ENCODE measurements at regions not wholly inside any gene's neighbourhood (a gene's known extent, or its start where the extent isn't known, plus 50 kb on each side); places are given as distances from the start of the nearest gene placed in this dataset.
"Not testable (repeated sequence)": the region's sequence is repeated elsewhere in the genome, so short reads cannot be mapped to it uniquely, and the experiment has no call there.

DNA sequence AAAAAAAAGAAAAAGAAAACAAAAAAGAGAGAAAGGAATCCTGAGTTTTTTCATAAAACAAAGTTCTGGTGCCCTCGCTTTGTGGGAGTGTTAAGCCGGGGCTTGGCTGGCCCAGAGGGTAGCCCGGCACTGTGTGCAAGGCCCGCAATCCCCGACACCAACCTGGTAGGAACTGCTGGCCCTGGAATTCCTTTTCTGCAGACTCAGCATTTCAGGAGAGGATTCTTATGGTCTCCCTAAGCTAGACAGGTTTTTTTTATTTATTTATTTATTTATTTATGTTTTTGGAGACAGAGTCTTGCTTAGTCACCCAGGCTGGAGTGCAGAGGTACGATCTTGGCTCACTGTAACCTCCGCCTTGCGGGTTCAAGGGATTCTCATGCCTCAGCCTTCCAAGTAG lies 238.8 kb downstream of the PDCD6IP start:
- Mint-ChIP-seq H3K27ac (no peak overlapping the region), H3K27me3 (no peaks in the 10 kb centered on the region)

DNA sequence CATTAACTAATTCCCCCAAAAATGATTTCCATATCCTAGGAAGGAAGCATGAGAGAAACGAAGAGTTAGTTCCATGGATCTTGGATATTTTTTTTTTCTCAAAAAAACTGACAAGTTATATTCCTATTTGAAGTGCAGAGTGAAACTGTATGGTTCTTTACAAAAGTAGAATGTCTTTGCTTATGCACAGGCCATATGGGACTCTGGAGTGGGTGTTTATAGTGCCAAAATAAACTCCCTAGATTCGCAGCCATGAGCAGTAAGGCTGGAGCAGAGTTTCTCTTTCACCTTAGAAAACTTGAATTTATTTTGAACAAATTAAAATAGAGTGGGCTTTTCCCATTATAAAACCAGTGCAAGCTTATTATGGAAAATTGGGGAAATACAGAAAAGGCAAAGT lies 239.7 kb downstream of the PDCD6IP start:
- H3K36me3 Mint-ChIP-seq, result no peaks in the 10 kb centered on the region
- Histone ChIP-seq H3K4me3 (ENCODE audit: low read length) (no peak overlapping the region), H3K27ac (ENCODE audit: low read depth, low read length) (no peak overlapping the region), H3K27me3 (ENCODE audit: control insufficient read depth in 2 of 2, insufficient read depth in 2 of 2, low read length in 2 of 2) (no peaks in the 10 kb centered on the region), H3K4me1 (ENCODE audit: control insufficient read depth in 2 of 2, insufficient read depth in 2 of 2, low read length in 2 of 2) (no peaks in the 10 kb centered on the region), H3K9me3 (ENCODE audit: control insufficient read depth in 2 of 3, low read length in 3 of 3) (no peaks in the 10 kb centered on the region), H3K36me3 (ENCODE audit: control insufficient read depth in 2 of 3, insufficient read depth in 3 of 3, low read length in 3 of 3) (no peaks in the 10 kb centered on the region)
- H3K27ac Mint-ChIP-seq, result no peak overlapping the region
- intact Hi-C loops (cut with micrococcal nuclease), result no loop called here
- no peaks in the 10 kb centered on the region for H3K9me3 Mint-ChIP-seq
- H3K27me3 Mint-ChIP-seq, result no peaks in the 10 kb centered on the region
- no peaks in the 10 kb centered on the region for H3K4me1 Mint-ChIP-seq
- ATAC-seq (no peak), DNase-seq (no peak)
- ChIA-PET POLR2A (interaction anchor here (1.0 kb wide), 1 partner anchor 20 kb away, joined by 3 read pairs; no protein-coding TSS in a partner anchor), CTCF (no interaction called here)
- H3K4me3 Mint-ChIP-seq, result no peak overlapping the region

More for the DNA sequence above, 238.8 kb downstream of the PDCD6IP start:
- Histone ChIP-seq H3K4me1 (ENCODE audit: control insufficient read depth in 2 of 2, insufficient read depth in 2 of 2, low read length in 2 of 2) (no peaks in the 10 kb centered on the region), H3K36me3 (ENCODE audit: control insufficient read depth in 2 of 3, insufficient read depth in 3 of 3, low read length in 3 of 3) (no peaks in the 10 kb centered on the region), H3K9me3 (ENCODE audit: control insufficient read depth in 2 of 3, low read length in 3 of 3) (no peaks in the 10 kb centered on the region), H3K27me3 (ENCODE audit: control insufficient read depth in 2 of 2, insufficient read depth in 2 of 2, low read length in 2 of 2) (no peaks in the 10 kb centered on the region), H3K4me3 (ENCODE audit: low read length) (no peak overlapping the region), H3K27ac (ENCODE audit: low read depth, low read length) (no peak overlapping the region)
- ATAC-seq, result no peak
- intact Hi-C loops (cut with micrococcal nuclease), result no loop called here
- Mint-ChIP-seq H3K4me1 (no peaks in the 10 kb centered on the region), H3K4me3 (no peak overlapping the region), H3K9me3 (peaks cover 0 to under 1% (median 0%) of the 10 kb centered on the region in 11 donors), H3K36me3 (no peaks in the 10 kb centered on the region)
- DNase-seq, result no peak
- ChIA-PET POLR2A (no interaction called here), CTCF (no interaction called here)

- H3K4me3 ChIP-seq (ENCODE audit: low read length), result no peak overlapping the region
- no peaks in the 10 kb centered on the region for H3K36me3 ChIP-seq (ENCODE audit: control insufficient read depth in 2 of 3, insufficient read depth in 3 of 3, low read length in 3 of 3)
- Mint-ChIP-seq H3K36me3 (no peaks in the 10 kb centered on the region), H3K27ac (no peak overlapping the region), H3K9me3 (no peaks in the 10 kb centered on the region), H3K4me3 (no peak overlapping the region), H3K27me3 (peaks cover 0 to 2% (median 0%) of the 10 kb centered on the region in 5 donors), H3K4me1 (peaks cover 0 to 8% (median 3%) of the 10 kb centered on the region in 7 donors)
- intact Hi-C loops (cut with micrococcal nuclease), result no loop called here
- no peaks in the 10 kb centered on the region for H3K9me3 ChIP-seq (ENCODE audit: control insufficient read depth in 2 of 3, low read length in 3 of 3)
- DNase-seq (no peak), ATAC-seq (no peak)
- ChIA-PET POLR2A (no interaction called here), CTCF (no interaction called here)
- H3K27me3 ChIP-seq (ENCODE audit: control insufficient read depth in 2 of 2, insufficient read depth in 2 of 2, low read length in 2 of 2), result no peaks in the 10 kb centered on the region
- no peaks in the 10 kb centered on the region for H3K4me1 ChIP-seq (ENCODE audit: control insufficient read depth in 2 of 2, insufficient read depth in 2 of 2, low read length in 2 of 2)
- no peak overlapping the region for H3K27ac ChIP-seq (ENCODE audit: low read depth, low read length)
These were observed 247.7 kb downstream of the PDCD6IP start for GRCh38 chr3:34046154-34046553.

DNA sequence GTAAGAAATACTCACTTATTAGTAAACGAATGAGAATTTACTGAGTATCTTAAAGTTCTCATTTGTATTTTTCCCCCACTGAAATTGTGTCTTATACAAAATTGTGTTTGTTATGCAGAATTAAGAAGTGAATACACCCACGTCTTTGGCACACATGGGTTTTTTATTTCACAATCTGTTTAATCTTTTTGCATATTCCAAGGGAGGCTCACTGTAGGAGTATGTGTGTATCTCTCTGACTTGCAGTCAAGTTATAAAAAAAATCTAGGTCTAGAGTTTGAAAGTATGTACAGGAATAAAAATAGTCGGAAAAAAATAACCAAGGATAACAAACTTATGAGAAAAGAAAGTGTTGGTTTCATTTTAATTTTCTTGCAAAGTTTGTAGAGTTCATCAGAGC lies 255.2 kb downstream of the PDCD6IP start:
- no peak overlapping the region for H3K27ac Mint-ChIP-seq
- ChIA-PET CTCF (no interaction called here), POLR2A (no interaction called here)
- DNase-seq, result no peak
- peaks cover 0 to 5% (median 0%) of the 10 kb centered on the region in 5 donors for H3K36me3 Mint-ChIP-seq
- H3K9me3 Mint-ChIP-seq, result peaks cover 0 to 3% (median 0%) of the 10 kb centered on the region in 11 donors
- no peak for ATAC-seq
- Histone ChIP-seq H3K36me3 (ENCODE audit: control insufficient read depth in 2 of 3, insufficient read depth in 3 of 3, low read length in 3 of 3) (no peaks in the 10 kb centered on the region), H3K27ac (ENCODE audit: low read depth, low read length) (no peak overlapping the region), H3K27me3 (ENCODE audit: control insufficient read depth in 2 of 2, insufficient read depth in 2 of 2, low read length in 2 of 2) (no peaks in the 10 kb centered on the region), H3K4me3 (ENCODE audit: low read length) (no peak overlapping the region), H3K4me1 (ENCODE audit: control insufficient read depth in 2 of 2, insufficient read depth in 2 of 2, low read length in 2 of 2) (no peaks in the 10 kb centered on the region), H3K9me3 (ENCODE audit: control insufficient read depth in 2 of 3, low read length in 3 of 3) (no peaks in the 10 kb centered on the region)
- intact Hi-C loops (cut with micrococcal nuclease), result no loop called here
- peaks cover 0 to 8% (median 5%) of the 10 kb centered on the region in 5 donors for H3K27me3 Mint-ChIP-seq
- no peak overlapping the region for H3K4me3 Mint-ChIP-seq
- peaks cover 0 to 6% (median 0%) of the 10 kb centered on the region in 7 donors for H3K4me1 Mint-ChIP-seq

GRCh38 chr3:34056181-34056910 lies 257.9 kb downstream of the PDCD6IP start:
- H3K36me3 ChIP-seq (ENCODE audit: control insufficient read depth in 2 of 3, insufficient read depth in 3 of 3, low read length in 3 of 3), result no peaks in the 10 kb centered on the region
- no peak overlapping the region for H3K4me3 ChIP-seq (ENCODE audit: low read length)
- no peak overlapping the region for H3K27ac Mint-ChIP-seq
- peaks cover 0 to 15% (median 0%) of the 10 kb centered on the region in 11 donors for H3K9me3 Mint-ChIP-seq
- no peak overlapping the region for H3K27ac ChIP-seq (ENCODE audit: low read depth, low read length)
- POLR2A ChIA-PET, result no interaction called here
- no peaks in the 10 kb centered on the region for H3K9me3 ChIP-seq (ENCODE audit: control insufficient read depth in 2 of 3, low read length in 3 of 3)
- no peaks in the 10 kb centered on the region for H3K4me1 ChIP-seq (ENCODE audit: control insufficient read depth in 2 of 2, insufficient read depth in 2 of 2, low read length in 2 of 2)
- H3K36me3 Mint-ChIP-seq, result peaks cover 0 to 10% (median 0%) of the 10 kb centered on the region in 5 donors
- H3K27me3 ChIP-seq (ENCODE audit: control insufficient read depth in 2 of 2, insufficient read depth in 2 of 2, low read length in 2 of 2), result no peaks in the 10 kb centered on the region
- intact Hi-C loops (cut with micrococcal nuclease), result no loop called here
- peaks cover 0 to 8% (median 5%) of the 10 kb centered on the region in 5 donors for H3K27me3 Mint-ChIP-seq
- H3K4me1 Mint-ChIP-seq, result peaks cover 0 to 6% (median 0%) of the 10 kb centered on the region in 7 donors
- H3K4me3 Mint-ChIP-seq, result no peak overlapping the region
- CTCF ChIA-PET, result no interaction called here
- DNase-seq (no peak), ATAC-seq (no peak)

DNA sequence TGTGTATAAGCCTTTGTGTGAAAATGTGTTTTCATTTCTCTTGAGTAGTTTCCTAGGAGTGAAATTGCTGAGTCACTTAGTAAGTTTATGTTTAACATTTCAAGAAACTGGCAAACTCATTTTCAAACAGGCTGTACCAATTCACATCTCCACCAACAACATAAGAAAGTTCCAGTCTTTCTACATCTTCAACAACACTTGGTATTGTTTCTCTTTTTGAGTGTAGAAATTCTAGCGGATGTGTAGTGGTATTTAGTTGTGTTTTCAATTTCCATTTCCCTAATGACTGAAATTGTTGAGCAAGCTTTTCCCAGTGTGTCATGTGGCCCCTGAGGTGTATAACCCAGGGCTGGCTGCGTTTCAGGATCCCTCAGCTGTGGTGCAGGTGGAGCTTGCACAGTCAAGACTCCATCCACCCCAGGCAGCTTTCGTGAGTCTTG lies 258.5 kb downstream of the PDCD6IP start:
- Histone ChIP-seq H3K27me3 (ENCODE audit: control insufficient read depth in 2 of 2, insufficient read depth in 2 of 2, low read length in 2 of 2) (no peaks in the 10 kb centered on the region), H3K27ac (ENCODE audit: low read depth, low read length) (no peak overlapping the region), H3K9me3 (ENCODE audit: control insufficient read depth in 2 of 3, low read length in 3 of 3) (no peaks in the 10 kb centered on the region), H3K4me1 (ENCODE audit: control insufficient read depth in 2 of 2, insufficient read depth in 2 of 2, low read length in 2 of 2) (no peaks in the 10 kb centered on the region), H3K4me3 (ENCODE audit: low read length) (no peak overlapping the region), H3K36me3 (ENCODE audit: control insufficient read depth in 2 of 3, insufficient read depth in 3 of 3, low read length in 3 of 3) (no peaks in the 10 kb centered on the region)
- CTCF ChIA-PET, result no interaction called here
- Mint-ChIP-seq H3K27me3 (peaks cover 0 to 8% (median 5%) of the 10 kb centered on the region in 5 donors), H3K36me3 (peaks cover 0 to 10% (median 0%) of the 10 kb centered on the region in 5 donors), H3K9me3 (peaks cover 0 to 15% (median 0%) of the 10 kb centered on the region in 11 donors), H3K27ac (peak overlapping the region in 1 of 9 donors; percentile 54), H3K4me3 (no peak overlapping the region), H3K4me1 (peaks cover 0 to 6% (median 0%) of the 10 kb centered on the region in 7 donors)
- ATAC-seq, result no peak
- peak in 1 of 9 donors; percentile 23 for DNase-seq
- intact Hi-C loops (cut with micrococcal nuclease), result no loop called here
- POLR2A ChIA-PET, result no interaction called here

- CTCF ChIA-PET; ATAC-seq; H3K27ac Mint-ChIP-seq; intact Hi-C loops (cut with micrococcal nuclease); H3K4me1 ChIP-seq (ENCODE audit: control insufficient read depth in 2 of 2, insufficient read depth in 2 of 2, low read length in 2 of 2); POLR2A ChIA-PET; H3K27me3 Mint-ChIP-seq; H3K4me3 Mint-ChIP-seq; H3K36me3 Mint-ChIP-seq; DNase-seq; H3K36me3 ChIP-seq (ENCODE audit: control insufficient read depth in 2 of 3, insufficient read depth in 3 of 3, low read length in 3 of 3); H3K9me3 ChIP-seq (ENCODE audit: control insufficient read depth in 2 of 3, low read length in 3 of 3); H3K27me3 ChIP-seq (ENCODE audit: control insufficient read depth in 2 of 2, insufficient read depth in 2 of 2, low read length in 2 of 2); H3K27ac ChIP-seq (ENCODE audit: low read depth, low read length); H3K4me1 Mint-ChIP-seq; H3K4me3 ChIP-seq (ENCODE audit: low read length): not testable (repeated sequence)
- H3K9me3 Mint-ChIP-seq, result peaks cover 0 to 15% (median 0%) of the 10 kb centered on the region in 11 donors
These were observed 262.6 kb downstream of the PDCD6IP start for GRCh38 chr3:34060995-34061394.

Data from naive thymus-derived CD4-positive, alpha-beta T cell (primary cell).